K562 (cell line): ENCODE measurements at regions not wholly inside any gene's neighbourhood (a gene's known extent, or its start where the extent isn't known, plus 50 kb on each side); places are given as distances from the start of the nearest gene placed in this dataset.

Experiments used
- ATAC-seq: fragments of 200-7000 bp; cut with Tn5 transposase; 3 replicates; pipeline ENCODE4 v1.9.1; 2020; ENCODE audit warnings: moderate library complexity
- BruUV-seq: library from RNA; stranded (reverse); fragments of 400-500 nt; replicated peaks from 2 replicates; lab custom pipeline; 2021; lab: Mats Ljungman, UMichigan
- CTCF ChIA-PET: fragments of 300-600 bp; formaldehyde crosslinking; extraction: SDS; loops from one replicate; lab custom pipeline; 2021; ENCODE audit warnings: low intra/inter-chr PET ratio; lab: Yijun Ruan, JAX
- POLR2A ChIA-PET: fragments of 300-600, 350-650 bp; sonication (Branson Sonifier 250); formaldehyde crosslinking; extraction: SDS; loops from one replicate; lab custom pipeline; 2021; ENCODE audit warnings: antibody characterized with exemption, inconsistent platforms; lab: Yijun Ruan, JAX
- DNase-seq, 4 experiments: peaks; one replicate each; pipeline versions ENCODE4 v3.0.0 to v3.0.0-alpha.2; 2011 to 2018; ENCODE audit warnings: low spot score in 3 of 4, mixed read lengths in 3 of 4; ENCODE audit errors: extremely low read depth in 1 of 4
- FAIRE-seq: peaks from 2 replicates; lab custom pipeline; 2011; peaks lifted over from hg19 to GRCh38; lab: Jason Lieb, UNC
- H2AFZ ChIP-seq: 2 replicates; pipeline ENCODE4 v1.6.0; 2011; ENCODE audit warnings: low read depth, low read length, control low read depth, inconsistent platforms
- H3K27ac ChIP-seq: fragments of 200-600 bp; 3 replicates; pipeline ENCODE4 v1.8.0; 2011; ENCODE audit warnings: low read depth, mild to moderate bottlenecking, control low read depth, inconsistent platforms, low read length, moderate library complexity, mixed read lengths; ENCODE audit errors: extremely low read depth
- H3K27me3 ChIP-seq, 2 experiments: fragments of 300-600 bp in 1 of 2; 2 replicates in 1 of 2; 3 replicates in 1 of 2; pipeline versions ENCODE4 v1.6.0 to v1.8.0; 2011; ENCODE audit warnings: inconsistent platforms in 2 of 2, low read length in 2 of 2, mild to moderate bottlenecking in 1 of 2, mixed read lengths in 1 of 2, moderate library complexity in 1 of 2; ENCODE audit not compliant: control insufficient read depth in 2 of 2, insufficient read depth in 2 of 2
- H3K36me3 ChIP-seq: fragments of 300-600 bp; 3 replicates; pipeline ENCODE4 v1.8.0; 2011; ENCODE audit warnings: mild to moderate bottlenecking, low read length, inconsistent platforms; ENCODE audit not compliant: control insufficient read depth, insufficient read depth
- H3K4me1 ChIP-seq, 2 experiments: fragments of 200-600 bp in 1 of 2; replicated peaks in 1 of 2; 2 replicates in 1 of 2; 3 replicates in 1 of 2; pipeline versions ENCODE4 v1.5.1 to v1.8.0; 2011; ENCODE audit warnings: inconsistent platforms in 2 of 2, low read length in 2 of 2, mild to moderate bottlenecking in 1 of 2, mixed read lengths in 1 of 2, moderate library complexity in 1 of 2; ENCODE audit not compliant: control insufficient read depth in 2 of 2, insufficient read depth in 2 of 2
- H3K4me2 ChIP-seq: 2 replicates; pipeline ENCODE4 v1.6.1; 2011; ENCODE audit warnings: low read length, control low read depth, inconsistent platforms, mixed read lengths; ENCODE audit not compliant: insufficient read depth
- H3K4me3 ChIP-seq: fragments of 200-600 bp; sonication (generic), shearing (Covaris generic); 2 replicates; pipeline ENCODE4 v1.5.1; 2016; ENCODE audit warnings: control low read depth, inconsistent platforms
- H3K79me2 ChIP-seq: fragments of 200-600 bp; 3 replicates; pipeline ENCODE4 v1.8.0; 2011; ENCODE audit warnings: low read length, inconsistent platforms; ENCODE audit not compliant: control insufficient read depth, insufficient read depth
- H3K9ac ChIP-seq, 2 experiments: 2 replicates each; pipeline versions ENCODE4 v1.6.0 to v1.6.1; 2011; ENCODE audit warnings: low read depth in 2 of 2, low read length in 2 of 2, control low read depth in 1 of 2, inconsistent platforms in 1 of 2, mild to moderate bottlenecking in 1 of 2, mixed read lengths in 1 of 2; ENCODE audit not compliant: insufficient read depth in 1 of 2
- H3K9me1 ChIP-seq: one replicate; pipeline ENCODE4 v1.6.0; 2011; ENCODE audit warnings: inconsistent platforms, mild to moderate bottlenecking, low read length, moderate library complexity; ENCODE audit not compliant: control insufficient read depth, insufficient read depth
- H3K9me3 ChIP-seq: replicated peaks from 2 replicates; pipeline ENCODE4 v1.5.1; 2011; ENCODE audit warnings: low read depth, low read length, inconsistent platforms; ENCODE audit not compliant: control insufficient read depth, insufficient read depth
- H4K20me1 ChIP-seq: replicated peaks from 2 replicates; pipeline ENCODE4 v1.6.1; 2011; ENCODE audit warnings: low read length, inconsistent platforms, mixed read lengths; ENCODE audit not compliant: control insufficient read depth, insufficient read depth
- CBX1 ChIP-seq: sonication (generic); IDR thresholded peaks from 2 replicates; pipeline ENCODE4 v1.6.1; 2016; ENCODE audit warnings: antibody characterized with exemption, low read depth, mild to moderate bottlenecking
- CHCHD3 ChIP-seq: fragments of 250-450 bp; sonication (Bioruptor Pico); IDR thresholded peaks from 2 replicates; pipeline ENCODE4 v2.1.2; 2022; ENCODE audit warnings: mild to moderate bottlenecking
- CREB3 ChIP-seq: fragments of 450-650 bp; conservative IDR thresholded peaks from 2 replicates; pipeline ENCODE4 v1.6.1; 2016; ENCODE audit warnings: missing genetic modification characterization, low read depth, mild to moderate bottlenecking, missing compliant biosample characterization, moderate library complexity
- CTCFL ChIP-seq: IDR thresholded peaks from 2 replicates; pipeline ENCODE4 v1.6.1; 2011; ENCODE audit warnings: borderline replicate concordance, low read depth, mild to moderate bottlenecking, moderate library complexity, low read length; ENCODE audit not compliant: insufficient read depth, poor library complexity, severe bottlenecking
- FOXK2 ChIP-seq, 2 experiments: fragments of 450-650 bp; IDR thresholded peaks in 1 of 2; conservative IDR thresholded peaks in 1 of 2; 2 replicates each; pipeline ENCODE4 v1.6.1; 2016; ENCODE audit warnings: low read depth in 2 of 2, mild to moderate bottlenecking in 1 of 2
- IRF1 ChIP-seq: sonication (generic); formaldehyde crosslinking; IDR thresholded peaks from 2 replicates; pipeline ENCODE4 v1.8.0; 2022; ENCODE audit warnings: missing genetic modification reagents, mild to moderate bottlenecking, borderline replicate concordance
- MXI1 ChIP-seq: IDR thresholded peaks from 2 replicates; pipeline ENCODE4 v1.6.1; 2011; ENCODE audit warnings: low read depth, mild to moderate bottlenecking, improper control_type of control experiment, low read length
- PYGO2 ChIP-seq: fragments of 450-650 bp; IDR thresholded peaks from 2 replicates; pipeline ENCODE4 v1.6.1; 2016; ENCODE audit warnings: mild to moderate bottlenecking, missing genetic modification characterization, moderate library complexity, missing compliant biosample characterization
- SRSF3 ChIP-seq: fragments of 200-400 bp; formaldehyde crosslinking; IDR thresholded peaks from 2 replicates; pipeline ENCODE4 v1.6.1; 2016; ENCODE audit warnings: mild to moderate bottlenecking, low read length, moderate library complexity; ENCODE audit not compliant: insufficient read depth
- SRSF7 ChIP-seq: fragments of 200-400 bp; formaldehyde crosslinking; optimal IDR thresholded peaks from 2 replicates; pipeline ENCODE3; 2017; ENCODE audit warnings: mild to moderate bottlenecking, low read depth, low read length
- TAF7 ChIP-seq: fragments of 450-650 bp; IDR thresholded peaks from 2 replicates; pipeline ENCODE4 v1.6.1; 2016; ENCODE audit warnings: missing genetic modification characterization, missing compliant biosample characterization
- TBP ChIP-seq: optimal IDR thresholded peaks from 2 replicates; pipeline ENCODE3; 2011; ENCODE audit warnings: low read depth, low read length, improper control_type of control experiment
- ZHX1 ChIP-seq: fragments of 150-350 bp; conservative IDR thresholded peaks from 2 replicates; pipeline ENCODE4 v1.6.1; 2014; ENCODE audit warnings: low read length
- ZNF354B ChIP-seq: fragments of 250-450 bp; sonication (Bioruptor Pico); IDR thresholded peaks from 2 replicates; pipeline ENCODE4 v1.4.0; 2020
- in situ Hi-C: fragments of 300-500 bp; cut with MboI; formaldehyde crosslinking; loops from 4 replicates; pipeline ENCODE4 v1.15.0; 2018; ENCODE audit warnings: inconsistent platforms, mixed read lengths
- intact Hi-C: fragments of 100-400 bp; cut with micrococcal nuclease; formaldehyde crosslinking; loops from 2 replicates; pipeline ENCODE4 v1.14.2; 2022

- TF ChIP-seq SRSF7: no peak
- no peak for TF ChIP-seq PYGO2 (tag)
Measured at GRCh38 chr2:209146682-209147320, 277.0 kb upstream of the MAP2 start (continued).

- no peak for DNase-seq
- no peak for ATAC-seq
- Histone ChIP-seq H3K4me1 (no peaks in the 10 kb centered on the region), H3K9ac (no peak overlapping the region), H3K36me3 (no peaks in the 10 kb centered on the region), H4K20me1 (no peaks in the 10 kb centered on the region), H3K4me2 (no peak overlapping the region), H3K27me3 (no peaks in the 10 kb centered on the region), H3K9me1 (no peaks in the 10 kb centered on the region), H3K27ac (no peak overlapping the region), H2AFZ (no peak overlapping the region), H3K4me3 (no peak overlapping the region), H3K9me3 (no peaks in the 10 kb centered on the region), H3K79me2 (no peaks in the 10 kb centered on the region)
- ChIA-PET CTCF (no interaction called here), POLR2A (no interaction called here)
- FAIRE-seq: no peak
- intact Hi-C loops (no loop called here), in situ Hi-C loops (no loop called here)
- BruUV-seq: no TSS peak
- no peak for TF ChIP-seq CREB3 (tag)
- TF ChIP-seq CBX1: no peak
- TF ChIP-seq TAF7 (tag): no peak
- no peak for TF ChIP-seq TBP
- TF ChIP-seq FOXK2 (conservative IDR thresholded peaks at IDR 0.05 in 1 of 2, IDR thresholded peaks at IDR 0.05 in 1 of 2; ENCODE audit: low read depth in 2 of 2): no peak
- TF ChIP-seq IRF1 (CRISPR knock-in tag): no peak
- no peak for TF ChIP-seq ZHX1
- no peak for TF ChIP-seq SRSF3
- TF ChIP-seq ZNF354B (CRISPR knock-in tag): no peak
- no peak for TF ChIP-seq CHCHD3
- TF ChIP-seq MXI1: no peak
- TF ChIP-seq CTCFL: no peak
Measured at GRCh38 chr2:209147981-209148380, 275.9 kb upstream of the MAP2 start.
